Neural cell (in vitro differentiated cells): ENCODE measurements at regions not wholly inside any gene's neighbourhood (a gene's known extent, or its start where the extent isn't known, plus 50 kb on each side); places are given as distances from the start of the nearest gene placed in this dataset.

Experiments used
- TF ChIP-seq, protein P1 (sequence below): IDR thresholded peaks from 2 replicates; pipeline ENCODE4 v1.6.1; 2012; ENCODE audit warnings: borderline replicate concordance
- TF ChIP-seq, protein P2 (sequence below): fragments of 450-650 bp; IDR thresholded peaks from 2 replicates; pipeline ENCODE4 v1.5.1; 2014; ENCODE audit warnings: antibody characterized with exemption, mild to moderate bottlenecking, moderate library complexity; ENCODE audit not compliant: poor library complexity, severe bottlenecking

DNA sequence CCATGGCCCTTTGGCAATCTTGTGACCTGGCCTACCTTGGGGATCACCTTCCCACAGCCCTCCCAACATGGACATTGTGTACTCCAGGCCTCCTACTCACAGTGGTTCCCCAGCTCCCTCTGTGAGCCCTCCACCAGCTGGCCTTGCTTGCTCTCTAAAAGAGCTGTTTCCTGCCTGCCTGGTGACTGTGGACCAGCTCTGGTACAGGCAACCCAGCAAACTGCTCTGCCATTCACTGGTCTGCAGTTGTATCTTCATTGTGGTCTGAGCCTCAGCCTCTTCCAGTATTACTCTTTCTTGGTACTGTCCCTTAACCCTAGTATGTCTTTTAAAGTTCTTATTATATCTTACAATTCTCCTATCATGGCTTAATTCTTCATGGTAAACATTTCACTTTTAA lies 236.2 kb downstream of the KTN1 start:
- TF ChIP-seq, protein P1, sequence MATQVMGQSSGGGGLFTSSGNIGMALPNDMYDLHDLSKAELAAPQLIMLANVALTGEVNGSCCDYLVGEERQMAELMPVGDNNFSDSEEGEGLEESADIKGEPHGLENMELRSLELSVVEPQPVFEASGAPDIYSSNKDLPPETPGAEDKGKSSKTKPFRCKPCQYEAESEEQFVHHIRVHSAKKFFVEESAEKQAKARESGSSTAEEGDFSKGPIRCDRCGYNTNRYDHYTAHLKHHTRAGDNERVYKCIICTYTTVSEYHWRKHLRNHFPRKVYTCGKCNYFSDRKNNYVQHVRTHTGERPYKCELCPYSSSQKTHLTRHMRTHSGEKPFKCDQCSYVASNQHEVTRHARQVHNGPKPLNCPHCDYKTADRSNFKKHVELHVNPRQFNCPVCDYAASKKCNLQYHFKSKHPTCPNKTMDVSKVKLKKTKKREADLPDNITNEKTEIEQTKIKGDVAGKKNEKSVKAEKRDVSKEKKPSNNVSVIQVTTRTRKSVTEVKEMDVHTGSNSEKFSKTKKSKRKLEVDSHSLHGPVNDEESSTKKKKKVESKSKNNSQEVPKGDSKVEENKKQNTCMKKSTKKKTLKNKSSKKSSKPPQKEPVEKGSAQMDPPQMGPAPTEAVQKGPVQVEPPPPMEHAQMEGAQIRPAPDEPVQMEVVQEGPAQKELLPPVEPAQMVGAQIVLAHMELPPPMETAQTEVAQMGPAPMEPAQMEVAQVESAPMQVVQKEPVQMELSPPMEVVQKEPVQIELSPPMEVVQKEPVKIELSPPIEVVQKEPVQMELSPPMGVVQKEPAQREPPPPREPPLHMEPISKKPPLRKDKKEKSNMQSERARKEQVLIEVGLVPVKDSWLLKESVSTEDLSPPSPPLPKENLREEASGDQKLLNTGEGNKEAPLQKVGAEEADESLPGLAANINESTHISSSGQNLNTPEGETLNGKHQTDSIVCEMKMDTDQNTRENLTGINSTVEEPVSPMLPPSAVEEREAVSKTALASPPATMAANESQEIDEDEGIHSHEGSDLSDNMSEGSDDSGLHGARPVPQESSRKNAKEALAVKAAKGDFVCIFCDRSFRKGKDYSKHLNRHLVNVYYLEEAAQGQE, result no peak
- TF ChIP-seq, protein P2, sequence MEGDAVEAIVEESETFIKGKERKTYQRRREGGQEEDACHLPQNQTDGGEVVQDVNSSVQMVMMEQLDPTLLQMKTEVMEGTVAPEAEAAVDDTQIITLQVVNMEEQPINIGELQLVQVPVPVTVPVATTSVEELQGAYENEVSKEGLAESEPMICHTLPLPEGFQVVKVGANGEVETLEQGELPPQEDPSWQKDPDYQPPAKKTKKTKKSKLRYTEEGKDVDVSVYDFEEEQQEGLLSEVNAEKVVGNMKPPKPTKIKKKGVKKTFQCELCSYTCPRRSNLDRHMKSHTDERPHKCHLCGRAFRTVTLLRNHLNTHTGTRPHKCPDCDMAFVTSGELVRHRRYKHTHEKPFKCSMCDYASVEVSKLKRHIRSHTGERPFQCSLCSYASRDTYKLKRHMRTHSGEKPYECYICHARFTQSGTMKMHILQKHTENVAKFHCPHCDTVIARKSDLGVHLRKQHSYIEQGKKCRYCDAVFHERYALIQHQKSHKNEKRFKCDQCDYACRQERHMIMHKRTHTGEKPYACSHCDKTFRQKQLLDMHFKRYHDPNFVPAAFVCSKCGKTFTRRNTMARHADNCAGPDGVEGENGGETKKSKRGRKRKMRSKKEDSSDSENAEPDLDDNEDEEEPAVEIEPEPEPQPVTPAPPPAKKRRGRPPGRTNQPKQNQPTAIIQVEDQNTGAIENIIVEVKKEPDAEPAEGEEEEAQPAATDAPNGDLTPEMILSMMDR, result no peak
